Nephron (organoid): ENCODE measurements at regions not wholly inside any gene's neighbourhood (a gene's known extent, or its start where the extent isn't known, plus 50 kb on each side); places are given as distances from the start of the nearest gene placed in this dataset.
"Not testable (repeated sequence)": the region's sequence is repeated elsewhere in the genome, so short reads cannot be mapped to it uniquely, and the experiment has no call there.

Source experiments
- H3K27ac Mint-ChIP-seq, 3 experiments: 2 replicates each; pipeline ENCODE4 v1.8.0; 2020; ENCODE audit warnings: mixed read lengths in 3 of 3, mild to moderate bottlenecking in 2 of 3, moderate library complexity in 1 of 3
- H3K27me3 Mint-ChIP-seq: 2 replicates; pipeline ENCODE4 v1.8.0; 2021; ENCODE audit warnings: low read depth, mild to moderate bottlenecking, moderate library complexity, mixed read lengths
- H3K36me3 Mint-ChIP-seq: 2 replicates; pipeline ENCODE4 v1.8.0; 2020; ENCODE audit warnings: low read depth, mixed read lengths
- H3K4me1 Mint-ChIP-seq: 2 replicates; pipeline ENCODE4 v1.8.0; 2020; ENCODE audit warnings: mixed read lengths
- H3K4me3 Mint-ChIP-seq, 3 experiments: 2 replicates each; pipeline ENCODE4 v1.8.0; 2020; ENCODE audit warnings: mild to moderate bottlenecking in 3 of 3, mixed read lengths in 3 of 3, moderate library complexity in 2 of 3
- H3K9me3 Mint-ChIP-seq: 2 replicates; pipeline ENCODE4 v1.8.0; 2020; ENCODE audit warnings: mixed read lengths
- CTCF ChIP-seq, 3 experiments: fragments of 200-600 bp; sonication (generic); IDR thresholded peaks; one replicate each; pipeline ENCODE4 v1.5.0; 2021; ENCODE audit warnings: antibody characterized with exemption in 3 of 3; ENCODE audit not compliant: unreplicated experiment in 3 of 3

GRCh38 chr7:106562711-106563366 lies 98.1 kb downstream of the CCDC71L start:
- H3K27ac Mint-ChIP-seq = no peak overlapping the region
- no peak overlapping the region for H3K4me3 Mint-ChIP-seq
- no peaks in the 10 kb centered on the region for H3K4me1 Mint-ChIP-seq
- peaks cover 6% of the 10 kb centered on the region for H3K27me3 Mint-ChIP-seq
- TF ChIP-seq CTCF (IDR thresholded peaks at IDR 0.05; ENCODE audit: unreplicated experiment in 3 of 3) = no peak
- peaks cover 4% of the 10 kb centered on the region for H3K9me3 Mint-ChIP-seq
- no peaks in the 10 kb centered on the region for H3K36me3 Mint-ChIP-seq

- no peak overlapping the region for H3K4me3 Mint-ChIP-seq
- H3K27ac Mint-ChIP-seq = no peak overlapping the region
- H3K9me3 Mint-ChIP-seq = peaks cover 4% of the 10 kb centered on the region
- no peak for TF ChIP-seq CTCF (IDR thresholded peaks at IDR 0.05; ENCODE audit: unreplicated experiment in 3 of 3)
- H3K4me1 Mint-ChIP-seq = no peaks in the 10 kb centered on the region
- H3K27me3 Mint-ChIP-seq = peaks cover 6% of the 10 kb centered on the region
- no peaks in the 10 kb centered on the region for H3K36me3 Mint-ChIP-seq
Measured at GRCh38 chr7:106561666-106562411, 99.1 kb downstream of the CCDC71L start.

- peaks cover 9% of the 10 kb centered on the region for H3K9me3 Mint-ChIP-seq
Measured at GRCh38 chr7:106561151-106561550, 99.8 kb downstream of the CCDC71L start.

GRCh38 chr7:106560482-106560881 lies 100.5 kb downstream of the CCDC71L start:
- no peak for TF ChIP-seq CTCF (IDR thresholded peaks at IDR 0.05; ENCODE audit: unreplicated experiment in 3 of 3)
- peaks cover 6% of the 10 kb centered on the region for H3K27me3 Mint-ChIP-seq
- no peak overlapping the region for H3K27ac Mint-ChIP-seq
- no peak overlapping the region for H3K4me3 Mint-ChIP-seq
- H3K9me3 Mint-ChIP-seq = peaks cover 9% of the 10 kb centered on the region
- H3K4me1 Mint-ChIP-seq = no peaks in the 10 kb centered on the region
- H3K36me3 Mint-ChIP-seq = no peaks in the 10 kb centered on the region

More at GRCh38 chr7:106561151-106561550, 99.8 kb downstream of the CCDC71L start:
- Mint-ChIP-seq H3K27ac (no peak overlapping the region), H3K4me3 (no peak overlapping the region), H3K4me1 (no peaks in the 10 kb centered on the region), H3K27me3 (peaks cover 6% of the 10 kb centered on the region), H3K36me3 (no peaks in the 10 kb centered on the region)
- TF ChIP-seq CTCF (IDR thresholded peaks at IDR 0.05; ENCODE audit: unreplicated experiment in 3 of 3) = no peak

GRCh38 chr7:106556244-106556643 lies 104.7 kb downstream of the CCDC71L start:
- H3K36me3 Mint-ChIP-seq, H3K27ac Mint-ChIP-seq, H3K27me3 Mint-ChIP-seq, H3K4me3 Mint-ChIP-seq, H3K4me1 Mint-ChIP-seq: not testable (repeated sequence)
- peaks cover 14% of the 10 kb centered on the region for H3K9me3 Mint-ChIP-seq

GRCh38 chr7:106554623-106555022 lies 106.3 kb downstream of the CCDC71L start:
- H3K27me3 Mint-ChIP-seq, H3K36me3 Mint-ChIP-seq, H3K27ac Mint-ChIP-seq, H3K4me3 Mint-ChIP-seq, H3K4me1 Mint-ChIP-seq: not testable (repeated sequence)
- H3K9me3 Mint-ChIP-seq = peaks cover 14% of the 10 kb centered on the region

- Mint-ChIP-seq H3K27ac (no peak overlapping the region), H3K4me1 (no peaks in the 10 kb centered on the region), H3K9me3 (peaks cover 14% of the 10 kb centered on the region), H3K27me3 (no peaks in the 10 kb centered on the region), H3K36me3 (no peaks in the 10 kb centered on the region), H3K4me3 (no peak overlapping the region)
- no peak for TF ChIP-seq CTCF (IDR thresholded peaks at IDR 0.05; ENCODE audit: unreplicated experiment in 3 of 3)
Measured at GRCh38 chr7:106553446-106553836, 107.5 kb downstream of the CCDC71L start.
